Kidney (tissue), 13 donors: ENCODE measurements at regions not wholly inside any gene's neighbourhood (a gene's known extent, or its start where the extent isn't known, plus 50 kb on each side); places are given as distances from the start of the nearest gene placed in this dataset.

Experiments used
- DNase-seq, 5 donors: peaks; one replicate each; pipeline ENCODE4 v3.0.0-alpha.2; 2013 to 2020
- FAIRE-seq: peaks from 2 replicates; lab custom pipeline; 2012; peaks lifted over from hg19 to GRCh38; lab: Jason Lieb, UNC
- H3K27ac ChIP-seq, 2 donors: one replicate each; pipeline ENCODE4 v1.7.0; 2013; ENCODE audit warnings: low read depth in 2 of 2, low read length in 2 of 2, inconsistent platforms in 1 of 2
- H3K27me3 ChIP-seq: one replicate; pipeline ENCODE4 v1.7.1; 2013; ENCODE audit warnings: low read length, inconsistent platforms; ENCODE audit not compliant: control insufficient read depth, insufficient read depth
- H3K36me3 ChIP-seq, 3 donors: one replicate each; pipeline versions ENCODE4 v1.7.0 to v1.7.1; 2013; ENCODE audit warnings: low read length in 3 of 3, control low read depth in 1 of 3, inconsistent platforms in 1 of 3; ENCODE audit not compliant: insufficient read depth in 3 of 3, control insufficient read depth in 2 of 3
- H3K4me1 ChIP-seq, 3 donors: one replicate each; pipeline versions ENCODE4 v1.7.0 to v1.7.1; 2013; ENCODE audit warnings: low read length in 3 of 3, inconsistent platforms in 1 of 3, low read depth in 1 of 3; ENCODE audit not compliant: control insufficient read depth in 2 of 3, insufficient read depth in 2 of 3
- H3K4me3 ChIP-seq, 3 donors: one replicate each; pipeline versions ENCODE4 v1.7.0 to v1.8.1; 2013; ENCODE audit warnings: low read length in 3 of 3, control low read depth in 1 of 3, inconsistent platforms in 1 of 3
- H3K9ac ChIP-seq, 3 donors: one replicate each; pipeline versions ENCODE4 v1.7.0 to v1.7.1; 2013; ENCODE audit warnings: low read length in 3 of 3, control low read depth in 1 of 3, inconsistent platforms in 1 of 3
- H3K9me3 ChIP-seq, 3 donors: one replicate each; pipeline versions ENCODE4 v1.7.0 to v1.7.1; 2013; ENCODE audit warnings: low read length in 3 of 3, control low read depth in 1 of 3, inconsistent platforms in 1 of 3; ENCODE audit not compliant: control insufficient read depth in 2 of 3, insufficient read depth in 1 of 3
- CTCF ChIP-seq: IDR thresholded peaks from 3 replicates; pipeline ENCODE4 v1.5.1; 2012; ENCODE audit warnings: mild to moderate bottlenecking, moderate library complexity, borderline replicate concordance; ENCODE audit not compliant: insufficient read depth; ENCODE audit errors: extremely low read depth
- intact Hi-C: fragments of 100-400 bp; cut with DNase I; formaldehyde crosslinking; loops from one replicate; pipeline ENCODE4 v1.11.1; 2022
- donor health status: control.
- donor health status: control.
- donor health status: control.
- donor health status: control.
- donor health status: control.
- donor health status: DM: yes; HTN: yes; CAD: no.
- donor health status: Normal renal cell carcinoma (clear cell type).

GRCh38 chr4:79833857-79834256 lies 239.2 kb downstream of the ANTXR2 start:
- FAIRE-seq: no peak
- DNase-seq: no peak
- Histone ChIP-seq H3K27ac (no peak overlapping the region), H3K4me1 (no peaks in the 10 kb centered on the region), H3K27me3 (no peaks in the 10 kb centered on the region), H3K36me3 (no peaks in the 10 kb centered on the region), H3K4me3 (no peak overlapping the region), H3K9me3 (peaks cover 0 to 2% (median 0%) of the 10 kb centered on the region in 3 donors), H3K9ac (no peak overlapping the region)
- no peak for TF ChIP-seq CTCF
- intact Hi-C loops: no loop called here

- Histone ChIP-seq H3K4me3 (no peak overlapping the region), H3K27me3 (no peaks in the 10 kb centered on the region), H3K9me3 (no peaks in the 10 kb centered on the region), H3K4me1 (no peaks in the 10 kb centered on the region), H3K9ac (no peak overlapping the region), H3K36me3 (no peaks in the 10 kb centered on the region), H3K27ac (no peak overlapping the region)
- intact Hi-C loops: no loop called here
- FAIRE-seq (no peak), DNase-seq (no peak)
- TF ChIP-seq CTCF: no peak
Observed at GRCh38 chr4:79831701-79832514, 241.1 kb downstream of the ANTXR2 start.

- H3K9me3 ChIP-seq: no peaks in the 10 kb centered on the region
- H3K4me1 ChIP-seq: no peaks in the 10 kb centered on the region
- TF ChIP-seq CTCF: no peak
- H3K9ac ChIP-seq: no peak overlapping the region
- H3K27me3 ChIP-seq: no peaks in the 10 kb centered on the region
- FAIRE-seq (no peak), DNase-seq (no peak)
- no peak overlapping the region for H3K4me3 ChIP-seq
- no peak overlapping the region for H3K27ac ChIP-seq
- H3K36me3 ChIP-seq: no peaks in the 10 kb centered on the region
- intact Hi-C loops: no loop called here
Observed at GRCh38 chr4:79831119-79831528, 241.9 kb downstream of the ANTXR2 start.
